Endothelial cell of umbilical vein (primary cell): ENCODE measurements at regions not wholly inside any gene's neighbourhood (a gene's known extent, or its start where the extent isn't known, plus 50 kb on each side); places are given as distances from the start of the nearest gene placed in this dataset.

Experiments
- MYC ChIP-seq: IDR thresholded peaks from one replicate; pipeline ENCODE4 v1.6.1; 2011; ENCODE audit warnings: mild to moderate bottlenecking, low read depth, low read length
- TF ChIP-seq, protein P1 (sequence below), 2 donors: IDR thresholded peaks; 1 replicate in 1 of 2; 2 replicates in 1 of 2; pipeline ENCODE4 v1.5.1; 2011; ENCODE audit warnings: low read length in 2 of 2, mild to moderate bottlenecking in 2 of 2, moderate library complexity in 2 of 2, control low read depth in 1 of 2, inconsistent platforms in 1 of 2, low read depth in 1 of 2; ENCODE audit not compliant: insufficient read depth in 1 of 2; ENCODE audit errors: extremely low read depth in 1 of 2

DNA sequence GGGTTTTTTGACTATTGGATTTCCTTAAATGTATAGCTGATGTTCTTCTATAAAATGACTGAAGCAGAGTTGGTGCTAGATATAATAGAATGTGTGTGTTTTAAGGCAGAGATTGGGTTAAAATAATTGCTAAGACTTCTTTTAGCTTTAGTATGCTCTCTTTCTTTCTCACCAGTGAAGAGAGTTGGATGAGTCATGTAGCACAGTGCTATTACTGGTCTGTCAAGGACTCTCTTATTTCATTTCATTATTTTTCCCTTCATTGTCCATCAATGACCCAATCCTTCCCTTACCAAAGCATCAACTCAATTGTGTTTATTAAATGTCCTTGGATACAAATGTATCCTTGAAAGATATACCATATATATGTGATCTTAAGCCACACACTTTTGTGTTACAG, 268.9 kb downstream of the IRS2 start:
- TF ChIP-seq MYC, result no peak
- TF ChIP-seq, protein P1, sequence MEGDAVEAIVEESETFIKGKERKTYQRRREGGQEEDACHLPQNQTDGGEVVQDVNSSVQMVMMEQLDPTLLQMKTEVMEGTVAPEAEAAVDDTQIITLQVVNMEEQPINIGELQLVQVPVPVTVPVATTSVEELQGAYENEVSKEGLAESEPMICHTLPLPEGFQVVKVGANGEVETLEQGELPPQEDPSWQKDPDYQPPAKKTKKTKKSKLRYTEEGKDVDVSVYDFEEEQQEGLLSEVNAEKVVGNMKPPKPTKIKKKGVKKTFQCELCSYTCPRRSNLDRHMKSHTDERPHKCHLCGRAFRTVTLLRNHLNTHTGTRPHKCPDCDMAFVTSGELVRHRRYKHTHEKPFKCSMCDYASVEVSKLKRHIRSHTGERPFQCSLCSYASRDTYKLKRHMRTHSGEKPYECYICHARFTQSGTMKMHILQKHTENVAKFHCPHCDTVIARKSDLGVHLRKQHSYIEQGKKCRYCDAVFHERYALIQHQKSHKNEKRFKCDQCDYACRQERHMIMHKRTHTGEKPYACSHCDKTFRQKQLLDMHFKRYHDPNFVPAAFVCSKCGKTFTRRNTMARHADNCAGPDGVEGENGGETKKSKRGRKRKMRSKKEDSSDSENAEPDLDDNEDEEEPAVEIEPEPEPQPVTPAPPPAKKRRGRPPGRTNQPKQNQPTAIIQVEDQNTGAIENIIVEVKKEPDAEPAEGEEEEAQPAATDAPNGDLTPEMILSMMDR (IDR thresholded peaks at IDR 0.05; ENCODE audit: extremely low read depth in 1 of 2, insufficient read depth in 1 of 2, low read depth in 1 of 2, low read length in 2 of 2), result no peak
